ENCODE measurements at regions not wholly inside any gene's neighbourhood (a gene's known extent, or its start where the extent isn't known, plus 50 kb on each side); places are given as distances from the start of the nearest gene placed in this dataset.

- TF ChIP-seq CTCF (IDR thresholded peaks at IDR 0.05; ENCODE audit: borderline replicate concordance, extremely low read depth, low read length, poor library complexity, severe bottlenecking) (no peak), EZH2 (IDR thresholded peaks at IDR 0.05; ENCODE audit: borderline replicate concordance, low read depth, low read length, severe bottlenecking) (no peak)
These were observed 722.4 kb upstream of the AUTS2 start for GRCh38 chr7:68875857-68876256.

Measured in DND-41 (cell line).